ENCODE measurements at regions not wholly inside any gene's neighbourhood (a gene's known extent, or its start where the extent isn't known, plus 50 kb on each side); places are given as distances from the start of the nearest gene placed in this dataset.
"Not testable (repeated sequence)": the region's sequence is repeated elsewhere in the genome, so short reads cannot be mapped to it uniquely, and the experiment has no call there.

DNA sequence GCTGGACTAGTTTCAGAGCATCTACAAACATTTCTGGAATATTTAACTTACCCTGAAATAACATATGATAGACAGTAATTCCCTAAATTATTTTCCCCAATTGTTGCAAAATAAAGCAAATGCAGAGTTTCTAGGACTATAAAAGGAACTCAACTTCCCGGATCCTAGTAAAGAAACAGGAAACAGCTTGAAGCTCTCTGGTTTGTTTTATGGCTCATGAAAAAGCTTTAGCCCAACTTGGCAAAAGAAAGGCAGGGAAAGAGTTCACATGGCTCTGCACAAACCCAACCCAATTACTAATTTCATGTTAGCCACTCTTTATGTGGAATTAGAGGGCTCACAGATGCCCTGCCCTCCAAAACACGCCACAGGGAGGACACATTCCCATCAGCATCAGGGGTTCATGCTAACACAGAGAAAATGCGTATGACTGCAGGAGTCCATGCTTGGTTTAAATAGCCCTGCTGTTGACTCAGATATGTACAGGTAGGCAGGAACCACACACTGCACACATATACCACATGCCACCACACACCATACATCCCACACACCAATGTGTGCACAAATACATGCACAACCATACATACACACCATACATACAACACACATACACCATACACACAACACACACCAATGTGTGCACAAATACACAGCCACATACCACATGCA, 81.2 kb upstream of the FBXO28 start:
- TF ChIP-seq POLR2A (IDR thresholded peaks at IDR 0.05; ENCODE audit: low read length); GATA1 (IDR thresholded peaks at IDR 0.05; ENCODE audit: low read depth, low read length): not testable (repeated sequence)
